GM12878 (cell line): ENCODE measurements at regions not wholly inside any gene's neighbourhood (a gene's known extent, or its start where the extent isn't known, plus 50 kb on each side); places are given as distances from the start of the nearest gene placed in this dataset.
"Not testable (repeated sequence)": the region's sequence is repeated elsewhere in the genome, so short reads cannot be mapped to it uniquely, and the experiment has no call there.

Experiments used
- ATAC-seq: fragments of 200-7000 bp; cut with Tn5 transposase; 3 replicates; pipeline ENCODE4 v1.9.1; 2020; ENCODE audit warnings: mild to moderate bottlenecking, moderate library complexity
- BruUV-seq: library from RNA; stranded (reverse); fragments of 400-500 nt; replicated peaks from 2 replicates; lab custom pipeline; 2021; lab: Mats Ljungman, UMichigan
- CTCF ChIA-PET: fragments of 300-600 bp; sonication (Branson Sonifier 250); formaldehyde crosslinking; extraction: SDS; loops from one replicate; lab custom pipeline; 2021; ENCODE audit warnings: inconsistent platforms; lab: Yijun Ruan, JAX
- POLR2A ChIA-PET: fragments of 350-600 bp; formaldehyde crosslinking; extraction: SDS; loops from one replicate; lab custom pipeline; 2021; ENCODE audit warnings: inconsistent platforms; lab: Charles Lee
- RAD21 ChIA-PET: fragments of 300-600 bp; sonication (Branson Sonifier 250); formaldehyde crosslinking; loops from one replicate; lab custom pipeline; 2023; ENCODE audit warnings: antibody characterized with exemption; ENCODE audit not compliant: unreplicated experiment; lab: Charles Lee
- SMC1A ChIA-PET: fragments of 300-600 bp; sonication (Branson Sonifier 250); formaldehyde crosslinking; loops from one replicate; lab custom pipeline; 2023; ENCODE audit not compliant: unreplicated experiment, uncharacterized antibody; lab: Charles Lee
- DNase-seq: peaks from one replicate; pipeline ENCODE4 v3.0.0-alpha.2; 2011; ENCODE audit warnings: low read depth, low spot score
- FAIRE-seq: peaks from 3 replicates; lab custom pipeline; 2011; peaks lifted over from hg19 to GRCh38; lab: Jason Lieb, UNC
- H2AFZ ChIP-seq: 2 replicates; pipeline ENCODE4 v1.6.0; 2011; ENCODE audit warnings: low read depth, low read length, control low read depth; ENCODE audit not compliant: control insufficient read depth
- H3K27ac ChIP-seq: 2 replicates; pipeline ENCODE4 v1.5.1; 2011; ENCODE audit warnings: control low read depth; ENCODE audit not compliant: control insufficient read depth, insufficient read depth
- H3K27me3 ChIP-seq, 2 experiments: replicated peaks in 1 of 2; 2 replicates each; pipeline versions ENCODE4 v1.6.0 to v1.6.1; 2011; ENCODE audit warnings: low read length in 1 of 2; ENCODE audit not compliant: control insufficient read depth in 2 of 2, insufficient read depth in 2 of 2
- H3K36me3 ChIP-seq, 2 experiments: 2 replicates each; pipeline ENCODE4 v1.5.1; 2011; ENCODE audit warnings: low read length in 1 of 2; ENCODE audit not compliant: control insufficient read depth in 2 of 2, insufficient read depth in 2 of 2
- H3K4me1 ChIP-seq: 2 replicates; pipeline ENCODE4 v1.6.1; 2011; ENCODE audit warnings: mild to moderate bottlenecking, low read length, moderate library complexity, mixed read lengths; ENCODE audit not compliant: control insufficient read depth, insufficient read depth
- H3K4me2 ChIP-seq: 2 replicates; pipeline ENCODE4 v1.6.0; 2011; ENCODE audit warnings: control low read depth; ENCODE audit not compliant: control insufficient read depth, insufficient read depth
- H3K4me3 ChIP-seq: fragments of 200-600 bp; sonication (generic); 2 replicates; pipeline ENCODE4 v1.5.1; 2016
- H3K79me2 ChIP-seq: 2 replicates; pipeline ENCODE4 v1.6.0; 2011; ENCODE audit warnings: low read length; ENCODE audit not compliant: control insufficient read depth, insufficient read depth
- H3K9ac ChIP-seq: 2 replicates; pipeline ENCODE4 v1.8.0; 2011; ENCODE audit warnings: low read length, control low read depth, mixed read lengths; ENCODE audit not compliant: control insufficient read depth, insufficient read depth
- H3K9me3 ChIP-seq: replicated peaks from 3 replicates; pipeline ENCODE4 v1.5.1; 2011; ENCODE audit warnings: mild to moderate bottlenecking, low read length; ENCODE audit not compliant: control insufficient read depth, insufficient read depth
- H4K20me1 ChIP-seq: 2 replicates; pipeline ENCODE4 v1.6.0; 2011; ENCODE audit not compliant: control insufficient read depth, insufficient read depth
- BHLHE40 ChIP-seq, 2 experiments: fragments of 450-650 bp in 1 of 2; IDR thresholded peaks; 2 replicates each; pipeline ENCODE4 v1.6.1; 2011 to 2017; ENCODE audit warnings: low read depth in 2 of 2, borderline replicate concordance in 1 of 2, improper control_type of control experiment in 1 of 2, low read length in 1 of 2, mild to moderate bottlenecking in 1 of 2
- BMI1 ChIP-seq: fragments of 450-650 bp; IDR thresholded peaks from 2 replicates; pipeline ENCODE4 v1.6.1; 2016; ENCODE audit warnings: mild to moderate bottlenecking, moderate library complexity, borderline replicate concordance
- CBFB ChIP-seq: IDR thresholded peaks from 2 replicates; pipeline ENCODE4 v1.6.1; 2016; ENCODE audit warnings: antibody characterized with exemption, low read depth
- IKZF1 ChIP-seq: fragments of 450-650 bp; conservative IDR thresholded peaks from 2 replicates; pipeline ENCODE4 v1.6.1; 2017; ENCODE audit warnings: antibody characterized with exemption, mild to moderate bottlenecking
- KDM1A ChIP-seq: fragments of 200-600 bp; sonication (generic); IDR thresholded peaks from 2 replicates; pipeline ENCODE4 v1.6.1; 2016; ENCODE audit warnings: borderline replicate concordance
- MYC ChIP-seq: IDR thresholded peaks from 2 replicates; pipeline ENCODE4 v1.6.1; 2011; ENCODE audit warnings: mild to moderate bottlenecking, low read length, moderate library complexity, inconsistent platforms; ENCODE audit not compliant: insufficient read depth, insufficient replicate concordance, insufficient read length, severe bottlenecking
- NR2C1 ChIP-seq: fragments of 450-650 bp; IDR thresholded peaks from 2 replicates; pipeline ENCODE4 v1.6.1; 2017; ENCODE audit warnings: antibody characterized with exemption, mild to moderate bottlenecking, moderate library complexity
- TCF12 ChIP-seq: IDR thresholded peaks from 2 replicates; pipeline ENCODE4 v1.6.1; 2011; ENCODE audit warnings: low read depth, mild to moderate bottlenecking, low read length
- WRNIP1 ChIP-seq: IDR thresholded peaks from 2 replicates; pipeline ENCODE4 v1.6.1; 2011; ENCODE audit warnings: low read depth, low read length, improper control_type of control experiment, borderline replicate concordance
- WGBS: methylation state at CpG from one replicate; pipeline ENCODE4 v1.1.6; 2016; ENCODE audit warnings: low lambda C conversion rate; ENCODE audit not compliant: insufficient replicate concordance, insufficient coverage; ENCODE audit errors: missing lambda C conversion rate; 5-methylcytosine and 5-hydroxymethylcytosine counted together
- in situ Hi-C: fragments of 300-500 bp; cut with MboI; formaldehyde crosslinking; loops from 9 replicates; pipeline ENCODE4 v1.14.3; 2018; ENCODE audit warnings: mixed read lengths
- intact Hi-C: fragments of 100-400 bp; cut with micrococcal nuclease; formaldehyde crosslinking; loops from one replicate; pipeline ENCODE4 v1.14.2; 2022; ENCODE audit not compliant: unreplicated experiment
- TF ChIP-seq, protein P1 (sequence below), 3 experiments: IDR thresholded peaks in 2 of 3; conservative IDR thresholded peaks in 1 of 3; 2 replicates each; pipeline ENCODE4 v1.5.1; 2011; ENCODE audit warnings: low read depth in 3 of 3, low read length in 3 of 3, mild to moderate bottlenecking in 3 of 3, control low read depth in 2 of 3, moderate library complexity in 2 of 3, inconsistent platforms in 1 of 3, mixed read lengths in 1 of 3; ENCODE audit not compliant: control insufficient read depth in 2 of 3, insufficient read depth in 1 of 3; ENCODE audit errors: extremely low read depth in 1 of 3
- TF ChIP-seq, protein P2 (sequence below): fragments of 150-350 bp; IDR thresholded peaks from 2 replicates; pipeline ENCODE4 v1.6.1; 2016; ENCODE audit warnings: low read depth, low read length
- TF ChIP-seq, protein P3 (sequence below): IDR thresholded peaks from 2 replicates; pipeline ENCODE4 v1.6.1; 2012; ENCODE audit warnings: low read depth, low read length, improper control_type of control experiment

DNA sequence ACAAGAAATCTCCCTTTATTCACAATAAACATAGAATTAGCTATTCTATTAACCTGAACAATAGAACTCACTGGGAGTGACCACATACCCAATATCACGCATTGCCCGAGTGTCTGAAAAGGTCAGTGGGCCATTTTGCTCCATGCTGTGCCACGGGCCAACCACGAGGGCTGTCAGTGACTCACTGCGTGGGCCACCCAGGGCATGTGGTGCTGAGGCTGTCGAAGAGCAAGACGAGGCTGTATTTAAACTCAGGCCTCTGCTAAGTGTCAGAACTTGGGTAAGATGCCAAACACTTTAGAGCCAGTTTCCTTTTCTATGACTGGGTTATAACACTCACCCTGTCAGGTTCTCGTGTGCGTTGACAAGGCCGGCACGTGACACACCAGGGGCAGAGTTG lies 54.8 kb upstream of the PLEKHG4B start:
- H3K9me3 ChIP-seq, SMC1A ChIA-PET, BruUV-seq, ATAC-seq, intact Hi-C loops, H3K4me3 ChIP-seq, H3K4me1 ChIP-seq, FAIRE-seq, POLR2A ChIA-PET, H3K79me2 ChIP-seq, H3K36me3 ChIP-seq, H2AFZ ChIP-seq, H3K27me3 ChIP-seq, RAD21 ChIA-PET, H3K9ac ChIP-seq, CTCF ChIA-PET, DNase-seq, H3K4me2 ChIP-seq, H4K20me1 ChIP-seq, H3K27ac ChIP-seq, in situ Hi-C loops: not testable (repeated sequence)
- WGBS, result 8% methylated on average over 10 of the region's 11 CpGs

DNA sequence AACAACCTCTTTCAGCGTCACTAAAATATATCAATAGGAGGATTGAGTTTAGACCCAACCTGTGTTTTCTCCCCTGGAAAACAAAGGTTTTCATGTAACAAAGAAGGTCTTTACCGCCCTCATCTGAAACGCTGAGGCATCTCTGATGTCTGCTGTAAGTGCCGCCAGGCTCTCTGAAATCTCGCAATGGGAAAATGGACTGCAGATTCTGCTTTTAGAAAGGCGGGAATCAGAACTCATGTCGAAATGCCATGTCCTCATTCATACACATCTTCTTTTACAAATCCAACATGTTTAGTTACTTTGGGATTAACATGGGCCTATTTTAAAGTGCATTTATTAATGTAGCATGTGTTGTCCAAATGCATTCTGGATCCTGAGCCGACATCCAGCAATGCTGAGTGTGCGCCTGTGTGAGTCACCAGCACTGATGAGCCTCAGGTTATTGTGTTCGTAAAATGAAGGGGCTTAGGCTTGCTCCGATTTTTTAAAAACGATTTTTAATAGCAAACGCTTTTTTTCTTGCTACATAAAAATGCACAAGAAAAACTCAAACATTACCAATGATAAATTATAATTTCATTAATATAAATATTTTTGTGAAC lies 51.9 kb upstream of the PLEKHG4B start:
- POLR2A ChIA-PET, result no interaction called here
- WGBS, result 38% methylated on average over 13 of the region's 13 CpGs
- CTCF ChIA-PET, result no interaction called here
- ATAC-seq, result no peak
- RAD21 ChIA-PET, result no interaction called here
- in situ Hi-C loops, result no loop called here
- intact Hi-C loops, result no loop called here
- FAIRE-seq, result no peak
- Histone ChIP-seq H3K4me1 (no peaks in the 10 kb centered on the region), H3K4me2 (no peak overlapping the region), H3K9me3 (no peaks in the 10 kb centered on the region), H3K4me3 (no peak overlapping the region), H3K79me2 (no peaks in the 10 kb centered on the region), H4K20me1 (no peaks in the 10 kb centered on the region), H3K27ac (no peak overlapping the region), H3K27me3 (no peaks in the 10 kb centered on the region), H3K9ac (no peak overlapping the region), H2AFZ (no peak overlapping the region), H3K36me3 (no peaks in the 10 kb centered on the region)
- BruUV-seq, result no TSS peak
- DNase-seq, result no peak
- SMC1A ChIA-PET, result no interaction called here
- TF ChIP-seq BHLHE40 (IDR thresholded peaks at IDR 0.05; ENCODE audit: borderline replicate concordance in 1 of 2, low read depth in 2 of 2, low read length in 1 of 2) (no peak), BMI1 (no peak), TCF12 (no peak), CBFB (no peak), MYC (no peak), NR2C1 (no peak), WRNIP1 (no peak), KDM1A (no peak), IKZF1 (no peak)
- TF ChIP-seq, protein P1, sequence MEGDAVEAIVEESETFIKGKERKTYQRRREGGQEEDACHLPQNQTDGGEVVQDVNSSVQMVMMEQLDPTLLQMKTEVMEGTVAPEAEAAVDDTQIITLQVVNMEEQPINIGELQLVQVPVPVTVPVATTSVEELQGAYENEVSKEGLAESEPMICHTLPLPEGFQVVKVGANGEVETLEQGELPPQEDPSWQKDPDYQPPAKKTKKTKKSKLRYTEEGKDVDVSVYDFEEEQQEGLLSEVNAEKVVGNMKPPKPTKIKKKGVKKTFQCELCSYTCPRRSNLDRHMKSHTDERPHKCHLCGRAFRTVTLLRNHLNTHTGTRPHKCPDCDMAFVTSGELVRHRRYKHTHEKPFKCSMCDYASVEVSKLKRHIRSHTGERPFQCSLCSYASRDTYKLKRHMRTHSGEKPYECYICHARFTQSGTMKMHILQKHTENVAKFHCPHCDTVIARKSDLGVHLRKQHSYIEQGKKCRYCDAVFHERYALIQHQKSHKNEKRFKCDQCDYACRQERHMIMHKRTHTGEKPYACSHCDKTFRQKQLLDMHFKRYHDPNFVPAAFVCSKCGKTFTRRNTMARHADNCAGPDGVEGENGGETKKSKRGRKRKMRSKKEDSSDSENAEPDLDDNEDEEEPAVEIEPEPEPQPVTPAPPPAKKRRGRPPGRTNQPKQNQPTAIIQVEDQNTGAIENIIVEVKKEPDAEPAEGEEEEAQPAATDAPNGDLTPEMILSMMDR (IDR thresholded peaks at IDR 0.05 in 2 of 3, conservative IDR thresholded peaks at IDR 0.05 in 1 of 3; ENCODE audit: control insufficient read depth in 2 of 3, extremely low read depth in 1 of 3, insufficient read depth in 1 of 3, low read depth in 3 of 3, low read length in 3 of 3), result no peak
- TF ChIP-seq, protein P2, sequence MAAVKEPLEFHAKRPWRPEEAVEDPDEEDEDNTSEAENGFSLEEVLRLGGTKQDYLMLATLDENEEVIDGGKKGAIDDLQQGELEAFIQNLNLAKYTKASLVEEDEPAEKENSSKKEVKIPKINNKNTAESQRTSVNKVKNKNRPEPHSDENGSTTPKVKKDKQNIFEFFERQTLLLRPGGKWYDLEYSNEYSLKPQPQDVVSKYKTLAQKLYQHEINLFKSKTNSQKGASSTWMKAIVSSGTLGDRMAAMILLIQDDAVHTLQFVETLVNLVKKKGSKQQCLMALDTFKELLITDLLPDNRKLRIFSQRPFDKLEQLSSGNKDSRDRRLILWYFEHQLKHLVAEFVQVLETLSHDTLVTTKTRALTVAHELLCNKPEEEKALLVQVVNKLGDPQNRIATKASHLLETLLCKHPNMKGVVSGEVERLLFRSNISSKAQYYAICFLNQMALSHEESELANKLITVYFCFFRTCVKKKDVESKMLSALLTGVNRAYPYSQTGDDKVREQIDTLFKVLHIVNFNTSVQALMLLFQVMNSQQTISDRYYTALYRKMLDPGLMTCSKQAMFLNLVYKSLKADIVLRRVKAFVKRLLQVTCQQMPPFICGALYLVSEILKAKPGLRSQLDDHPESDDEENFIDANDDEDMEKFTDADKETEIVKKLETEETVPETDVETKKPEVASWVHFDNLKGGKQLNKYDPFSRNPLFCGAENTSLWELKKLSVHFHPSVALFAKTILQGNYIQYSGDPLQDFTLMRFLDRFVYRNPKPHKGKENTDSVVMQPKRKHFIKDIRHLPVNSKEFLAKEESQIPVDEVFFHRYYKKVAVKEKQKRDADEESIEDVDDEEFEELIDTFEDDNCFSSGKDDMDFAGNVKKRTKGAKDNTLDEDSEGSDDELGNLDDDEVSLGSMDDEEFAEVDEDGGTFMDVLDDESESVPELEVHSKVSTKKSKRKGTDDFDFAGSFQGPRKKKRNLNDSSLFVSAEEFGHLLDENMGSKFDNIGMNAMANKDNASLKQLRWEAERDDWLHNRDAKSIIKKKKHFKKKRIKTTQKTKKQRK, result no peak
- TF ChIP-seq, protein P3, sequence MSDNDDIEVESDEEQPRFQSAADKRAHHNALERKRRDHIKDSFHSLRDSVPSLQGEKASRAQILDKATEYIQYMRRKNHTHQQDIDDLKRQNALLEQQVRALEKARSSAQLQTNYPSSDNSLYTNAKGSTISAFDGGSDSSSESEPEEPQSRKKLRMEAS, result no peak
